Left cardiac atrium (tissue), 4 donors: ENCODE measurements at regions not wholly inside any gene's neighbourhood (a gene's known extent, or its start where the extent isn't known, plus 50 kb on each side); places are given as distances from the start of the nearest gene placed in this dataset.
"Not testable (repeated sequence)": the region's sequence is repeated elsewhere in the genome, so short reads cannot be mapped to it uniquely, and the experiment has no call there.

Source experiments
- ATAC-seq, 2 donors: fragments of 200-7000 bp; cut with Tn5 transposase; one replicate each; pipeline ENCODE4 v1.9.1; 2020; ENCODE audit warnings: mild to moderate bottlenecking in 2 of 2, moderate library complexity in 2 of 2
- DNase-seq: peaks from one replicate; pipeline ENCODE4 v3.0.0-alpha.2; 2020
- intact Hi-C, 2 donors: fragments of 100-400 bp; cut with DNase I; formaldehyde crosslinking; loops; one replicate each; pipeline versions ENCODE4 v1.14.1 to v1.15.1; 2022 to 2023
- donor health status: DM: no; HTN: yes; CAD: no.
- donor health status: DM: no; HTN: yes; CAD: no; lungs with severe emphysema.
- donor health status: DM: yes; HTN: yes; CAD: no.
- donor health status: Dilated cardiomyopathy.

- no peak for DNase-seq
- no peak for ATAC-seq
- intact Hi-C loops = no loop called here
Observed at GRCh38 chr12:131263626-131264025, 309.9 kb downstream of the ADGRD1 start.

- intact Hi-C loops = no loop called here
- DNase-seq = no peak
- peak; percentile 24 to 83 for ATAC-seq
Observed at GRCh38 chr12:131264635-131265034, 310.9 kb downstream of the ADGRD1 start.

- DNase-seq (no peak), ATAC-seq (no peak)
- intact Hi-C loops = no loop called here
Observed at GRCh38 chr12:131266591-131267467, 313.1 kb downstream of the ADGRD1 start.

GRCh38 chr12:131267576-131267975 is 313.9 kb downstream of the ADGRD1 start:
- intact Hi-C loops = no loop called here
- DNase-seq (no peak), ATAC-seq (no peak)

GRCh38 chr12:131268123-131268522 is 314.4 kb downstream of the ADGRD1 start:
- ATAC-seq (peak; percentile 88 to 94), DNase-seq (peak; percentile 56)
- intact Hi-C loops = not testable (repeated sequence)

- DNase-seq, intact Hi-C loops: not testable (repeated sequence)
- ATAC-seq = peak in 1 of 2 donors; percentile 20
Observed at GRCh38 chr12:131268571-131268970, 314.9 kb downstream of the ADGRD1 start.

GRCh38 chr12:131269551-131269950 is 315.8 kb downstream of the ADGRD1 start:
- ATAC-seq = no peak
- no peak for DNase-seq
- intact Hi-C loops = no loop called here

- DNase-seq, intact Hi-C loops, ATAC-seq: not testable (repeated sequence)
Observed at GRCh38 chr12:131269977-131270376, 316.3 kb downstream of the ADGRD1 start.

GRCh38 chr12:131271724-131272123 is 318.0 kb downstream of the ADGRD1 start:
- ATAC-seq (no peak), DNase-seq (no peak)
- intact Hi-C loops = no loop called here

- ATAC-seq, DNase-seq, intact Hi-C loops: not testable (repeated sequence)
Observed at GRCh38 chr12:131272283-131272814, 318.6 kb downstream of the ADGRD1 start.

- DNase-seq = no peak
Observed at GRCh38 chr12:131273291-131273845, 319.7 kb downstream of the ADGRD1 start.

GRCh38 chr12:131274061-131274460 is 320.4 kb downstream of the ADGRD1 start:
- DNase-seq (no peak), ATAC-seq (no peak)
- intact Hi-C loops = no loop called here

More at GRCh38 chr12:131273291-131273845, 319.7 kb downstream of the ADGRD1 start:
- intact Hi-C loops = no loop called here
- ATAC-seq = no peak

GRCh38 chr12:131274906-131275305 is 321.2 kb downstream of the ADGRD1 start:
- intact Hi-C loops = no loop called here
- DNase-seq (no peak), ATAC-seq (no peak)

GRCh38 chr12:131275824-131276223 is 322.1 kb downstream of the ADGRD1 start:
- intact Hi-C loops = no loop called here
- DNase-seq = no peak

GRCh38 chr12:131276501-131277185 is 322.9 kb downstream of the ADGRD1 start:
- intact Hi-C loops = no loop called here
- DNase-seq = no peak

More at GRCh38 chr12:131275824-131276223, 322.1 kb downstream of the ADGRD1 start:
- ATAC-seq = no peak

GRCh38 chr12:131277186-131278091 is 323.7 kb downstream of the ADGRD1 start:
- intact Hi-C loops, DNase-seq, ATAC-seq: not testable (repeated sequence)

More at GRCh38 chr12:131276501-131277185, 322.9 kb downstream of the ADGRD1 start:
- no peak for ATAC-seq

- intact Hi-C loops, DNase-seq, ATAC-seq: not testable (repeated sequence)
Observed at GRCh38 chr12:131278451-131279115, 324.9 kb downstream of the ADGRD1 start.
